Left colon (tissue), 2 donors: ENCODE measurements at regions not wholly inside any gene's neighbourhood (a gene's known extent, or its start where the extent isn't known, plus 50 kb on each side); places are given as distances from the start of the nearest gene placed in this dataset.
"Not testable (repeated sequence)": the region's sequence is repeated elsewhere in the genome, so short reads cannot be mapped to it uniquely, and the experiment has no call there.

Experiments used
- ATAC-seq: fragments of 200-7000 bp; cut with Tn5 transposase; one replicate; pipeline ENCODE4 v1.9.1; 2020; ENCODE audit warnings: mild to moderate bottlenecking, moderate library complexity
- DNase-seq, 2 donors: peaks; one replicate each; pipeline ENCODE4 v3.0.0-alpha.2; 2020
- intact Hi-C, 2 donors: fragments of 100-400 bp; cut with DNase I in 1 of 2; cut with micrococcal nuclease in 1 of 2; formaldehyde crosslinking; loops; one replicate each; pipeline versions ENCODE4 v1.11.2 to v1.14.0; 2022; cut with DNase I, micrococcal nuclease
- donor health status: DM: no; HTN: no; CAD: no.
- donor health status: DM: yes; HTN: yes; CAD: no.

GRCh38 chr14:31911160-31911559 lies 165.9 kb upstream of the ARHGAP5 start:
- ATAC-seq = no peak
- intact Hi-C loops = no loop called here
- no peak for DNase-seq

- DNase-seq (no peak), ATAC-seq (no peak)
- intact Hi-C loops = no loop called here
These were observed 163.7 kb upstream of the ARHGAP5 start for GRCh38 chr14:31913370-31913769.

- ATAC-seq, intact Hi-C loops, DNase-seq: not testable (repeated sequence)
These were observed 158.8 kb upstream of the ARHGAP5 start for GRCh38 chr14:31918289-31918688.

- DNase-seq (no peak), ATAC-seq (no peak)
- intact Hi-C loops = no loop called here
These were observed 157.1 kb upstream of the ARHGAP5 start for GRCh38 chr14:31920001-31920400.

- DNase-seq (no peak), ATAC-seq (no peak)
- intact Hi-C loops = no loop called here
These were observed 156.0 kb upstream of the ARHGAP5 start for GRCh38 chr14:31920989-31921650.

- no peak for DNase-seq
- intact Hi-C loops = no loop called here
- ATAC-seq = no peak
These were observed 155.4 kb upstream of the ARHGAP5 start for GRCh38 chr14:31921721-31922120.

GRCh38 chr14:31926123-31926522 lies 151.0 kb upstream of the ARHGAP5 start:
- DNase-seq (no peak), ATAC-seq (peak; percentile 62)

GRCh38 chr14:31926652-31927347 lies 150.3 kb upstream of the ARHGAP5 start:
- DNase-seq (no peak), ATAC-seq (no peak)
- intact Hi-C loops = no loop called here

More at GRCh38 chr14:31926123-31926522, 151.0 kb upstream of the ARHGAP5 start:
- intact Hi-C loops = no loop called here

- intact Hi-C loops = no loop called here
- ATAC-seq = peak; percentile 18
- DNase-seq = no peak
These were observed 149.7 kb upstream of the ARHGAP5 start for GRCh38 chr14:31927348-31927832.

GRCh38 chr14:31930070-31930469 lies 147.0 kb upstream of the ARHGAP5 start:
- intact Hi-C loops = loop anchor here in 1 of 2 donors (10.0 kb wide), 2 partner anchors 145 to 535 kb away; partner anchors contain the start of gene ARHGAP5
- ATAC-seq (no peak), DNase-seq (no peak)

- DNase-seq (no peak), ATAC-seq (no peak)
- intact Hi-C loops = loop anchor here in 1 of 2 donors (10.0 kb wide), 2 partner anchors 144 to 534 kb away; partner anchors contain the start of gene ARHGAP5
These were observed 146.4 kb upstream of the ARHGAP5 start for GRCh38 chr14:31930493-31931240.

- intact Hi-C loops = loop anchor here in 1 of 2 donors (10.0 kb wide), 2 partner anchors 142 to 532 kb away; partner anchors contain the start of gene ARHGAP5
- DNase-seq (no peak), ATAC-seq (no peak)
These were observed 144.4 kb upstream of the ARHGAP5 start for GRCh38 chr14:31932675-31933074.

- peak; percentile 53 for ATAC-seq
- intact Hi-C loops = loop anchor here in 1 of 2 donors (10.0 kb wide), 2 partner anchors 141 to 531 kb away; partner anchors contain the start of gene ARHGAP5
- DNase-seq = no peak
These were observed 143.4 kb upstream of the ARHGAP5 start for GRCh38 chr14:31933716-31934115.

GRCh38 chr14:31934767-31935266 lies 142.3 kb upstream of the ARHGAP5 start:
- intact Hi-C loops = loop anchor here in 1 of 2 donors (10.0 kb wide), 2 partner anchors 140 to 530 kb away; partner anchors contain the start of gene ARHGAP5
- DNase-seq (peak; percentile 49 to 65), ATAC-seq (peak; percentile 80)

- DNase-seq = no peak
- ATAC-seq = peak; percentile 15
- intact Hi-C loops = loop anchor here in 1 of 2 donors (10.0 kb wide), 2 partner anchors 139 to 529 kb away; partner anchors contain the start of gene ARHGAP5
These were observed 141.7 kb upstream of the ARHGAP5 start for GRCh38 chr14:31935391-31935790.

- intact Hi-C loops = loop anchor here in 1 of 2 donors (10.0 kb wide), 2 partner anchors 139 to 529 kb away; partner anchors contain the start of gene ARHGAP5
- DNase-seq = no peak
These were observed 141.0 kb upstream of the ARHGAP5 start for GRCh38 chr14:31936115-31936514.

GRCh38 chr14:31937730-31938346 lies 139.3 kb upstream of the ARHGAP5 start:
- ATAC-seq = peak; percentile 81
- intact Hi-C loops = loop anchor here in 1 of 2 donors (10.0 kb wide), 2 partner anchors 137 to 527 kb away; partner anchors contain the start of gene ARHGAP5
- peak; percentile 55 to 77 for DNase-seq

More at GRCh38 chr14:31936115-31936514, 141.0 kb upstream of the ARHGAP5 start:
- ATAC-seq = peak; percentile 46

- no peak for DNase-seq
- intact Hi-C loops = loop anchor here in 1 of 2 donors (10.0 kb wide), 2 partner anchors 135 to 525 kb away; partner anchors contain the start of gene ARHGAP5
- ATAC-seq = no peak
These were observed 137.2 kb upstream of the ARHGAP5 start for GRCh38 chr14:31939934-31940333.
